Progenitor cell of endocrine pancreas (in vitro differentiated cells): ENCODE measurements at regions not wholly inside any gene's neighbourhood (a gene's known extent, or its start where the extent isn't known, plus 50 kb on each side); places are given as distances from the start of the nearest gene placed in this dataset.

Experiments used
- DNase-seq: peaks from one replicate; pipeline ENCODE4 v3.0.0; 2021; ENCODE audit warnings: low spot score; ENCODE audit not compliant: unreplicated experiment
- H3K27ac Mint-ChIP-seq: 2 replicates; pipeline ENCODE4 v1.8.0; 2021; ENCODE audit warnings: mild to moderate bottlenecking, moderate library complexity, mixed read lengths
- H3K27me3 Mint-ChIP-seq: 2 replicates; pipeline ENCODE4 v1.8.0; 2021; ENCODE audit warnings: mixed read lengths
- H3K36me3 Mint-ChIP-seq: 2 replicates; pipeline ENCODE4 v1.8.0; 2022; ENCODE audit warnings: mixed read lengths; ENCODE audit not compliant: insufficient read depth
- H3K4me1 Mint-ChIP-seq: 2 replicates; pipeline ENCODE4 v1.8.0; 2021; ENCODE audit warnings: low read depth, mixed read lengths
- H3K4me3 Mint-ChIP-seq: 2 replicates; pipeline ENCODE4 v1.8.0; 2021; ENCODE audit warnings: low read depth, mild to moderate bottlenecking, moderate library complexity, mixed read lengths
- H3K9me3 Mint-ChIP-seq: 2 replicates; pipeline ENCODE4 v1.8.0; 2021; ENCODE audit warnings: low read depth, mixed read lengths
- CTCF ChIP-seq: fragments of 200-600 bp; sonication (generic); IDR thresholded peaks from one replicate; pipeline ENCODE4 v1.5.0; 2021; ENCODE audit warnings: antibody characterized with exemption, mild to moderate bottlenecking; ENCODE audit not compliant: unreplicated experiment

GRCh38 chr1:181985936-181986906, 75.3 kb downstream of the ZNF648 start:
- no peak for DNase-seq
- no peaks in the 10 kb centered on the region for H3K36me3 Mint-ChIP-seq
- H3K4me1 Mint-ChIP-seq: no peaks in the 10 kb centered on the region
- no peak for TF ChIP-seq CTCF
- no peak overlapping the region for H3K27ac Mint-ChIP-seq
- no peak overlapping the region for H3K4me3 Mint-ChIP-seq
- peaks cover 17% of the 10 kb centered on the region for H3K27me3 Mint-ChIP-seq
- no peaks in the 10 kb centered on the region for H3K9me3 Mint-ChIP-seq

GRCh38 chr1:181985281-181985680, 76.2 kb downstream of the ZNF648 start:
- TF ChIP-seq CTCF: no peak
- no peak overlapping the region for H3K27ac Mint-ChIP-seq
- H3K4me1 Mint-ChIP-seq: no peaks in the 10 kb centered on the region
- no peaks in the 10 kb centered on the region for H3K36me3 Mint-ChIP-seq
- H3K27me3 Mint-ChIP-seq: peaks cover 17% of the 10 kb centered on the region
- H3K9me3 Mint-ChIP-seq: no peaks in the 10 kb centered on the region
- no peak overlapping the region for H3K4me3 Mint-ChIP-seq
- no peak for DNase-seq

GRCh38 chr1:181984006-181984405, 77.5 kb downstream of the ZNF648 start:
- DNase-seq: no peak
- H3K9me3 Mint-ChIP-seq: peaks cover 6% of the 10 kb centered on the region
- no peaks in the 10 kb centered on the region for H3K4me1 Mint-ChIP-seq
- peaks cover 17% of the 10 kb centered on the region for H3K27me3 Mint-ChIP-seq
- no peak overlapping the region for H3K27ac Mint-ChIP-seq
- H3K4me3 Mint-ChIP-seq: no peak overlapping the region
- H3K36me3 Mint-ChIP-seq: no peaks in the 10 kb centered on the region
- TF ChIP-seq CTCF: no peak

DNA sequence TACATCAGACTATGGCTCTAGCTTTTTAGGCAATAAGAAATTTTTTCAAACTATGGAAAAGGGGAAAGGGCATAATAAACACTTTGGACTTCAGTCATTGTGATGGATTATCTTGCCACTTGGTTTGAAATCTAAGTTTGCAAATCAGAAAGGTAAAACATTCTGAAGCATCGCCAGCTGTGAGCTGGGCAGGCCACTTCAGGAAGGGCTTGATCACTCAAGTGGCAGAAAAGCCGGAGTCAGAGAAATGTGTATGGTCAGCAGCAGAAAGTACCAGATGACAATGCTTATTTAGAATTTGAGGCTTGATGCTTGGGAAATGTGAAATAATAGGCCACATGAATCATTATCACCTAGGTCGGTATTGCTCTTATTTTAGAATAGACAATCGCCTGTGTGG, 79.7 kb downstream of the ZNF648 start:
- DNase-seq: no peak
- Mint-ChIP-seq H3K36me3 (no peaks in the 10 kb centered on the region), H3K4me3 (no peak overlapping the region), H3K9me3 (peaks cover 18% of the 10 kb centered on the region), H3K4me1 (no peaks in the 10 kb centered on the region), H3K27me3 (peaks cover 12% of the 10 kb centered on the region), H3K27ac (no peak overlapping the region)
- no peak for TF ChIP-seq CTCF

GRCh38 chr1:181972256-181972655, 89.3 kb downstream of the ZNF648 start:
- Mint-ChIP-seq H3K27ac (no peak overlapping the region), H3K9me3 (peaks cover 10% of the 10 kb centered on the region), H3K27me3 (peaks cover 4% of the 10 kb centered on the region), H3K4me3 (no peak overlapping the region), H3K4me1 (no peaks in the 10 kb centered on the region), H3K36me3 (no peaks in the 10 kb centered on the region)
- TF ChIP-seq CTCF: no peak
- no peak for DNase-seq
